Mononuclear cell (primary cell): ENCODE measurements at regions not wholly inside any gene's neighbourhood (a gene's known extent, or its start where the extent isn't known, plus 50 kb on each side); places are given as distances from the start of the nearest gene placed in this dataset.

Experiments used
- H3K27me3 ChIP-seq: 2 replicates; pipeline ENCODE4 v1.6.0; 2011; ENCODE audit warnings: low read length, control low read depth; ENCODE audit not compliant: insufficient read depth
- H3K4me1 ChIP-seq: 2 replicates; pipeline ENCODE4 v1.5.1; 2011; ENCODE audit warnings: mild to moderate bottlenecking, low read length, control low read depth; ENCODE audit not compliant: insufficient read depth
- H3K4me3 ChIP-seq: 2 replicates; pipeline ENCODE4 v1.5.1; 2011; ENCODE audit warnings: mild to moderate bottlenecking, low read length, moderate library complexity
- H3K9me3 ChIP-seq: 2 replicates; pipeline ENCODE4 v1.5.1; 2011; ENCODE audit warnings: low read depth, mild to moderate bottlenecking, control low read depth, low read length

DNA sequence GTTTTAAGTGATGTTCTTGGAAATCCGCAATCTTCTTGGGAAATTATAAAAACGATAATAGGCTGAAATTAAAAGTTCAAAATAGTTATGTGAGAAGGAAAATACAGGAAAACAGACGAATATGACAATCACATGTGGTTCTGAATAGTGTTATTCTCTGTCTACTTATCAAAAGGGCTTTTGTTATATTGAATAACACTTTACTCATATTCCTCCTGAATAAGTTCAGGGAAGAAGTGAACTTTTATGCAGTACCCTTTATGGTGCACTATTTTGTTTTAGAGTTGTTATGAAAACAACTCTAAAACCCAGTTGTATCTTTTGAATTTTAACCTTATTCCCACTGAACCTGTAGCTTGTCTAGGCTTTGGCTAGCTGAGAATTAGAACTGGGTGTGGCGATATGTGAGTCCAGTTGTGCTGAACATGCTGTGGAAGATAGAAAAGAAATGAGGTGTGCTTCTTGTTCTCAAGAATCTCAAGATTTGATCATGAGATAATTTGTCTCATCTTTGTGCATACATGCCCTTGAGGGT is 384.4 kb downstream of the LMO7 start:
- Histone ChIP-seq H3K9me3 (no peaks in the 10 kb centered on the region), H3K4me3 (no peak overlapping the region), H3K27me3 (no peaks in the 10 kb centered on the region), H3K4me1 (no peaks in the 10 kb centered on the region)

- H3K4me1 ChIP-seq: no peaks in the 10 kb centered on the region
- H3K4me3 ChIP-seq: no peak overlapping the region
- H3K9me3 ChIP-seq: no peaks in the 10 kb centered on the region
- H3K27me3 ChIP-seq: no peaks in the 10 kb centered on the region
Observed at GRCh38 chr13:76019421-76020044, 383.4 kb downstream of the LMO7 start.

GRCh38 chr13:76017861-76018556 is 381.9 kb downstream of the LMO7 start:
- no peaks in the 10 kb centered on the region for H3K9me3 ChIP-seq
- no peak overlapping the region for H3K4me3 ChIP-seq
- no peaks in the 10 kb centered on the region for H3K4me1 ChIP-seq
- H3K27me3 ChIP-seq: no peaks in the 10 kb centered on the region

DNA sequence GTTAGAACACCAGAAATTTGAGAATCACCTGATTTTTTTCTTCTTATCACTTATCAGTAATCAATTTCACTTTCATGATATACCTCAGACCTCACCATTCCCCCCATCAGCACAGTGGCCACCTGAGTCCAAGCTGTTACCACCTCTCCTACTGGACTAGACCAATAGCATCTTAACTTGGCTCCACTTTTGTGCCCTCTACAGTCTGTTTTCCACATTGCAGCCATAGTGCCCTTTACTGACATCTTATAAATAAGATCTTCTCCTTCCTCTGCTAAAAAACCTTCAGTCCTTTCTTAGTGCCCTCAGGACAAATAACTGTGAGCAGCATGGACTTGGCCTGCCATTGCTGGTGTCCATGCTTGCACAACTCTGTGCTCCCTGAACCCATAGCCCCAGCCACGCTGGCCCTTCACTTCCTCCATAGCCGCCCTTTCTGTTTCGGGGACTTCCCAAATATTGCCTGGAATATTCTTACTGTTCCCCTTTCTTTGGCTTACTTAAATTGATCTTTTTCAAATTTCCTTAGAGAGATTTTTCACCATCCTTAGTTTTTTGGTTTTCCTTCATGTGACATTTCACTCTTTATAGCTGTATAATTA is 380.8 kb downstream of the LMO7 start:
- H3K9me3 ChIP-seq: no peaks in the 10 kb centered on the region

GRCh38 chr13:76014406-76015318 is 378.5 kb downstream of the LMO7 start:
- H3K4me3 ChIP-seq: no peak overlapping the region
- no peaks in the 10 kb centered on the region for H3K4me1 ChIP-seq
- H3K27me3 ChIP-seq: no peaks in the 10 kb centered on the region
- no peaks in the 10 kb centered on the region for H3K9me3 ChIP-seq

More for the DNA sequence above, 380.8 kb downstream of the LMO7 start:
- Histone ChIP-seq H3K27me3 (no peaks in the 10 kb centered on the region), H3K4me1 (no peaks in the 10 kb centered on the region), H3K4me3 (no peak overlapping the region)

DNA sequence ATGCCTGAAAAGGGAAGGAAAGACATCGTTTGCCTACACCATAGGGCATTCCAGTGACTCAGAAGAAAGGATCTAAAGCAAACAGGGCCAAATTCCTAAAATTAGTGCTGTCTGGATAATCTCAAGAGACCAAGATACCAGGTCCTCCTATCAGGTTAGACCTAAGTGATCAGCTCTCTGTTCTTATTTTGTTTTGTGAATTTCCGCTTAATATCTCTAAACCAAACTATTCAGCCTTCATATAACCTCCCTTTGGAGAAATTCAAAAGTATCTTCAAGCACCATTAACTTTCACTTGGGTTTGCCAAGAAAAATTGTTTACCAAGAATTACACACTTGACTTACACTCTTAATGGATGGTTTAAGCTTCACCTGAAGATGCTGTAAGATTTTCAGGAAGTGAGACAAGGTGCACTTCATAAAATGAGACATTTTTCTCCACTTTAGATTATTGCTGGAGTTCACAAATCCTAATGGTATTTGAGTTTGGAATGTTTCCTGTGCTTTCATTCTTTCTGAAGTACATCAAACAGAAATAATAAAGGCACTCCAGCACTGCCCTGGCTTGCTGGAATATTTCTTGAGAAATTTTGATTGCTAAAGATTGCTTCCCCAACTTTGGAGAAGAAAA is 376.1 kb downstream of the LMO7 start:
- no peaks in the 10 kb centered on the region for H3K4me1 ChIP-seq

DNA sequence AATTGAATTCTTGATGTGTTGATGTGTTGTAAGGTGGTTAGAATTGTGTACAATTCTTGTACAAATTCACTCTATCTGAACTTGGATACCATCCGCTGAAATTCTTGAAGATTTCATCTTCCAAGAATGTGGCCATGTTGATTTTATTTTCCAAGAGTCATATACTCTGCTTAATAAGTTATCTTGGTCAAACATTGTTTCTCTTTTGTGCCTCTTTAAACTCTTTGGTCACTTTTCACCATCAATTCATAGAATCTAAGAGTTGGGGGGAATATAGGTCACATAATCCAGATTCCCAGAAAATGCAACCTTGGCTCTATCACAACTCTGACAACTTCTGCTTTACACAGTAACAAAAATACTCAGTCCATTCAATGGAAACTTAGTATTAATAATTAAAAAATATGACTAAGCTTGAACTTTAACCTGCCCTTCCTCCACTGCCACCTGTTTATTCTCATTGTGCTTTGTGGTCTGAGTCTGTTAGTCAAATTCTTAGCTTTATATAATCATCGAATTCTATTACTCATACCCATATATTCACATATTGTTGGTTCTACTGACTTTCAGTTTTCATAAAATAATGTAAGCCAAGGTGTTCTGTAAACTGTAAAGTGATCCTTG is 373.2 kb downstream of the LMO7 start:
- Histone ChIP-seq H3K9me3 (no peaks in the 10 kb centered on the region), H3K4me3 (no peak overlapping the region), H3K27me3 (no peaks in the 10 kb centered on the region), H3K4me1 (no peaks in the 10 kb centered on the region)

More for the DNA sequence above, 376.1 kb downstream of the LMO7 start:
- Histone ChIP-seq H3K27me3 (no peaks in the 10 kb centered on the region), H3K9me3 (no peaks in the 10 kb centered on the region), H3K4me3 (no peak overlapping the region)

DNA sequence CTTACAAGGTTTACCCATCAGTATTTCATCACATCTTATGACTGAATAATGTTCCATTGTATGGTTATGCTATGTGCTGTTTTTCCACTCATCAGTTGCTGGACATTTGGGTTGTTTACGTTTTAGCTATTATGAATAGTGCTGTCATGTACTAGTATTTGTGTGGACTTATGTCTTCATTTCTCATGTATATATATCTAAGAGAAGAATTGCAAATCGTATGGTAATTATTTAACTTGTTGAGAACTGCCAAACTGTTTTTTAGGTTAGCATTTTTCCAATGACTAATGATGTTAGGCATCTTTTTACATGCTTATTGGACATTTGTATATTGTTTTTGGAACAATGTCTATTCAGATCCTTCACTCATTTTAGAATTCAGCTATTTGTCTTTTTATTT is 368.3 kb downstream of the LMO7 start:
- Histone ChIP-seq H3K4me3 (no peak overlapping the region), H3K27me3 (no peaks in the 10 kb centered on the region), H3K4me1 (no peaks in the 10 kb centered on the region), H3K9me3 (no peaks in the 10 kb centered on the region)

DNA sequence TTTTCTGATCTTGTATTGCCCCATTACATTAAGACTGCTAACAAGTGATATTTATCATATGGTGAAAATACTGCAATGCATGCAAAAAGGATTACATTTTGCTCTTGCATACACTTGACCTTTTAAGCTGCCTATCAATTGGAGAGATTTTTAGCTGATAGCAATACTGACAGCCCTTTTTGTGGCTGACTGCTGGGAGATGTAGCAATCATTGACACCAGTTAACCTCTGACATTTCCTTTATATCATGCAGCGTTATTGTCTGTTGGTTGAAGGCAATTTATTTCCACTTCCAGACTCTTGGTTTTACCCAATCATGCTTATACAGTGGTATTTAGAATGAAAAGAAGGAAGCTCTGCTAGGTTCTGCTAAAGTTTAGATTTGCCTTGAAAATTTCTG is 364.0 kb downstream of the LMO7 start:
- Histone ChIP-seq H3K9me3 (no peaks in the 10 kb centered on the region), H3K4me1 (no peaks in the 10 kb centered on the region), H3K4me3 (no peak overlapping the region), H3K27me3 (no peaks in the 10 kb centered on the region)

- H3K4me3 ChIP-seq: no peak overlapping the region
- no peaks in the 10 kb centered on the region for H3K4me1 ChIP-seq
- no peaks in the 10 kb centered on the region for H3K27me3 ChIP-seq
- no peaks in the 10 kb centered on the region for H3K9me3 ChIP-seq
Observed at GRCh38 chr13:75996582-75996981, 360.5 kb downstream of the LMO7 start.

- H3K9me3 ChIP-seq: no peaks in the 10 kb centered on the region
- no peak overlapping the region for H3K4me3 ChIP-seq
- no peaks in the 10 kb centered on the region for H3K27me3 ChIP-seq
- H3K4me1 ChIP-seq: no peaks in the 10 kb centered on the region
Observed at GRCh38 chr13:75995966-75996365, 359.8 kb downstream of the LMO7 start.

GRCh38 chr13:75993823-75994222 is 357.7 kb downstream of the LMO7 start:
- Histone ChIP-seq H3K9me3 (no peaks in the 10 kb centered on the region), H3K4me1 (no peaks in the 10 kb centered on the region), H3K27me3 (no peaks in the 10 kb centered on the region), H3K4me3 (no peak overlapping the region)

DNA sequence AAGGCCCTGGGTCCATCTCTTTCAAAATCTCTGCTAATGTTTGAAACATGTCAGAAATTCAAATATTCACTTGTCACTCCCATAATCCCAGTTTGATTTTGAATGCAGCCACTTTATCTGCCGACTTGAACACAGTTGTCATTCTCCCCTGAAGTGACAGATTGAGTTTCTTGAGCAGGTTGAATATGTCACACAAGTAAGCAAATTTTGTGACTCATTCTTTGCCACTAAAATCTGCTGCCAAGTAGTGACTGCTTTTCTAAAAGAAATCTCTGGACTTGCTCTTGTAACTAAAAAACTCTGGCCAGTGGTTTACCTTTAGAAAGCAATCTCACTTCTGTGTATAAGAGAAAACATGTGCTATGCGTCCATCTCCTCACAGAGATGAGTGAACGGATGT is 357.1 kb downstream of the LMO7 start:
- no peaks in the 10 kb centered on the region for H3K27me3 ChIP-seq
- H3K4me3 ChIP-seq: no peak overlapping the region
- H3K9me3 ChIP-seq: no peaks in the 10 kb centered on the region
- no peaks in the 10 kb centered on the region for H3K4me1 ChIP-seq

DNA sequence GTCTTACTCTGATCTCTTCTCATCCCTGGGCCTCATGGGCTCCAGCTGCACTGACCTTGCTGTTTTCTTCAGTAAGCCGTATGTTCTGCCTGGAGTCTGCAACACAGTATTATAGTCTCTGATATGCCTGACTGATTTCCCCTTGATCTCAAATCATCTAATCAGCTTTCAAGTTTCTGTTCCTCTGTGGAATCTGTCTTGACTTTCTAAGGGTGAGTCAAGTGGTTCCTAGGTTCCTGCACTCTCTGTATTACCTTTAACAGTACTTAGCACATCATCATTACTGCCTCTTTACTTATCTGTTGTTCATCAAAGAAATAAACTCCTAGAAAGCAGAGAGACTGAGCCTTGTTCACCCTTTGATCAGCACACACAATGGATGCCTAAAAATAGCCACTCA is 350.7 kb downstream of the LMO7 start:
- no peak overlapping the region for H3K4me3 ChIP-seq
- H3K9me3 ChIP-seq: no peaks in the 10 kb centered on the region
- no peaks in the 10 kb centered on the region for H3K4me1 ChIP-seq
- H3K27me3 ChIP-seq: no peaks in the 10 kb centered on the region
